GM23338 (cell line): ENCODE measurements at regions not wholly inside any gene's neighbourhood (a gene's known extent, or its start where the extent isn't known, plus 50 kb on each side); places are given as distances from the start of the nearest gene placed in this dataset.

ENCODE experiments used
- ATAC-seq: fragments of 200-7000 bp; cut with Tn5 transposase; 3 replicates; pipeline ENCODE4 v1.9.1; 2020
- DNase-seq: peaks from one replicate; pipeline ENCODE4 v3.0.0-alpha.2; 2015; ENCODE audit warnings: low spot score
- H2AFZ ChIP-seq: fragments of 200-600 bp; sonication (generic); 2 replicates; pipeline ENCODE4 v1.8.0; 2016; ENCODE audit warnings: antibody characterized with exemption, mild to moderate bottlenecking, moderate library complexity
- H3F3A ChIP-seq: fragments of 200-600 bp; sonication (generic); replicated peaks from 2 replicates; pipeline ENCODE4 v1.8.0; 2017; ENCODE audit warnings: antibody characterized with exemption, mixed run types, low read depth
- H3K27ac ChIP-seq: fragments of 200-600 bp; sonication (generic); 2 replicates; pipeline ENCODE4 v1.6.1; 2016; ENCODE audit warnings: low read depth
- H3K27me3 ChIP-seq: fragments of 200-600 bp; sonication (generic); 2 replicates; pipeline ENCODE4 v1.8.0; 2016; ENCODE audit warnings: mild to moderate bottlenecking, mixed run types, moderate library complexity; ENCODE audit not compliant: insufficient read depth
- H3K36me3 ChIP-seq: fragments of 200-600 bp; sonication (generic); 2 replicates; pipeline ENCODE4 v1.8.0; 2016; ENCODE audit warnings: mild to moderate bottlenecking; ENCODE audit not compliant: insufficient read depth
- H3K4me1 ChIP-seq: fragments of 200-600 bp; sonication (generic); 2 replicates; pipeline ENCODE4 v1.8.0; 2016; ENCODE audit warnings: mild to moderate bottlenecking, moderate library complexity; ENCODE audit not compliant: insufficient read depth
- H3K4me2 ChIP-seq: fragments of 200-600 bp; sonication (generic); 2 replicates; pipeline ENCODE4 v1.7.1; 2017; ENCODE audit warnings: mixed run types
- H3K4me3 ChIP-seq: fragments of 200-600 bp; sonication (generic); 2 replicates; pipeline ENCODE4 v1.6.1; 2016; ENCODE audit warnings: mixed run types
- H3K79me2 ChIP-seq: fragments of 200-600 bp; sonication (generic); replicated peaks from 2 replicates; pipeline ENCODE4 v1.8.0; 2017; ENCODE audit warnings: mild to moderate bottlenecking; ENCODE audit not compliant: insufficient read depth
- H3K9me2 ChIP-seq: fragments of 200-600 bp; sonication (generic); 2 replicates; pipeline ENCODE4 v1.8.0; 2017; ENCODE audit not compliant: insufficient read depth
- H4K20me1 ChIP-seq: fragments of 200-600 bp; sonication (generic); replicated peaks from 2 replicates; pipeline ENCODE4 v1.8.0; 2017; ENCODE audit warnings: mild to moderate bottlenecking; ENCODE audit not compliant: insufficient read depth
- H3K27ac Mint-ChIP-seq: 2 replicates; pipeline ENCODE4 v1.8.0; 2020; ENCODE audit warnings: inconsistent platforms, mild to moderate bottlenecking, moderate library complexity, mixed read lengths
- H3K27me3 Mint-ChIP-seq: 3 replicates; pipeline ENCODE4 v1.8.0; 2022; ENCODE audit warnings: low read depth, mild to moderate bottlenecking, moderate library complexity, mixed read lengths, inconsistent platforms; ENCODE audit not compliant: insufficient read depth, poor library complexity
- H3K36me3 Mint-ChIP-seq: 3 replicates; pipeline ENCODE4 v1.8.0; 2021; ENCODE audit warnings: low read depth, mild to moderate bottlenecking, inconsistent platforms, moderate library complexity, mixed read lengths
- H3K4me1 Mint-ChIP-seq: 3 replicates; pipeline ENCODE4 v1.8.0; 2020; ENCODE audit warnings: mild to moderate bottlenecking, inconsistent platforms, mixed read lengths
- H3K4me3 Mint-ChIP-seq: 3 replicates; pipeline ENCODE4 v1.8.0; 2021; ENCODE audit warnings: moderate library complexity, mild to moderate bottlenecking, inconsistent platforms, mixed read lengths
- H3K9me3 Mint-ChIP-seq: 3 replicates; pipeline ENCODE4 v1.8.0; 2020; ENCODE audit warnings: moderate library complexity, mild to moderate bottlenecking, inconsistent platforms, mixed read lengths
- CREB1 ChIP-seq: fragments of 250-450 bp; sonication (Bioruptor Pico); IDR thresholded peaks from 2 replicates; pipeline ENCODE4 v1.5.0; 2020; ENCODE audit warnings: low read depth, mild to moderate bottlenecking, moderate library complexity
- NANOG ChIP-seq: IDR thresholded peaks from 2 replicates; pipeline ENCODE4 v1.6.1; 2016; ENCODE audit warnings: antibody characterized with exemption, borderline replicate concordance
- STAT1 ChIP-seq: IDR thresholded peaks from one replicate; pipeline ENCODE4 v1.6.1; 2016; ENCODE audit warnings: antibody characterized with exemption; ENCODE audit not compliant: unreplicated experiment
- TF ChIP-seq, protein P1 (sequence below): fragments of 250-450 bp; sonication (Bioruptor Pico); IDR thresholded peaks from 2 replicates; pipeline ENCODE4 v1.5.0; 2020; ENCODE audit warnings: mild to moderate bottlenecking, moderate library complexity
- TF ChIP-seq, protein P2 (sequence below): IDR thresholded peaks from one replicate; pipeline ENCODE4 v1.6.1; 2018; ENCODE audit warnings: antibody characterized with exemption; ENCODE audit not compliant: unreplicated experiment

DNA sequence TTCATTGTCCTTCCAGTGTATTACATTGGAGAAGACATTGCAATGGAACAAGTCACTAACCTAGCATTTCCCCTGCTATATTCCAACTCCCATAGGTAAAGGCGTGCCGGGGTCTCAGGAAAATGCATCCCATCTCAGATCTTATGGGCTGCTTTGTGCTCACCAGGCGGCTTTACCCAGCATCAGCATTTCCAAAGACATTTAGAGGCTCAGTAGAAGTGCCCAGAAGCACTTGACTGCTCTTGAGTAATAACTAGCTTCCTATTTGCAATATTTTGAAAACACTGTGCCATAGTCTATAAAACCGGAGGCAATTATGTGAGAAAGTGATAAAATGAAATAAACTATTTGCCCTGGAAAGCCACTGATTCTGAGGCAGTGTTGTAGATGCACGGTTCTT is 415.0 kb upstream of the NPVF start (continued):
- TF ChIP-seq, protein P1, sequence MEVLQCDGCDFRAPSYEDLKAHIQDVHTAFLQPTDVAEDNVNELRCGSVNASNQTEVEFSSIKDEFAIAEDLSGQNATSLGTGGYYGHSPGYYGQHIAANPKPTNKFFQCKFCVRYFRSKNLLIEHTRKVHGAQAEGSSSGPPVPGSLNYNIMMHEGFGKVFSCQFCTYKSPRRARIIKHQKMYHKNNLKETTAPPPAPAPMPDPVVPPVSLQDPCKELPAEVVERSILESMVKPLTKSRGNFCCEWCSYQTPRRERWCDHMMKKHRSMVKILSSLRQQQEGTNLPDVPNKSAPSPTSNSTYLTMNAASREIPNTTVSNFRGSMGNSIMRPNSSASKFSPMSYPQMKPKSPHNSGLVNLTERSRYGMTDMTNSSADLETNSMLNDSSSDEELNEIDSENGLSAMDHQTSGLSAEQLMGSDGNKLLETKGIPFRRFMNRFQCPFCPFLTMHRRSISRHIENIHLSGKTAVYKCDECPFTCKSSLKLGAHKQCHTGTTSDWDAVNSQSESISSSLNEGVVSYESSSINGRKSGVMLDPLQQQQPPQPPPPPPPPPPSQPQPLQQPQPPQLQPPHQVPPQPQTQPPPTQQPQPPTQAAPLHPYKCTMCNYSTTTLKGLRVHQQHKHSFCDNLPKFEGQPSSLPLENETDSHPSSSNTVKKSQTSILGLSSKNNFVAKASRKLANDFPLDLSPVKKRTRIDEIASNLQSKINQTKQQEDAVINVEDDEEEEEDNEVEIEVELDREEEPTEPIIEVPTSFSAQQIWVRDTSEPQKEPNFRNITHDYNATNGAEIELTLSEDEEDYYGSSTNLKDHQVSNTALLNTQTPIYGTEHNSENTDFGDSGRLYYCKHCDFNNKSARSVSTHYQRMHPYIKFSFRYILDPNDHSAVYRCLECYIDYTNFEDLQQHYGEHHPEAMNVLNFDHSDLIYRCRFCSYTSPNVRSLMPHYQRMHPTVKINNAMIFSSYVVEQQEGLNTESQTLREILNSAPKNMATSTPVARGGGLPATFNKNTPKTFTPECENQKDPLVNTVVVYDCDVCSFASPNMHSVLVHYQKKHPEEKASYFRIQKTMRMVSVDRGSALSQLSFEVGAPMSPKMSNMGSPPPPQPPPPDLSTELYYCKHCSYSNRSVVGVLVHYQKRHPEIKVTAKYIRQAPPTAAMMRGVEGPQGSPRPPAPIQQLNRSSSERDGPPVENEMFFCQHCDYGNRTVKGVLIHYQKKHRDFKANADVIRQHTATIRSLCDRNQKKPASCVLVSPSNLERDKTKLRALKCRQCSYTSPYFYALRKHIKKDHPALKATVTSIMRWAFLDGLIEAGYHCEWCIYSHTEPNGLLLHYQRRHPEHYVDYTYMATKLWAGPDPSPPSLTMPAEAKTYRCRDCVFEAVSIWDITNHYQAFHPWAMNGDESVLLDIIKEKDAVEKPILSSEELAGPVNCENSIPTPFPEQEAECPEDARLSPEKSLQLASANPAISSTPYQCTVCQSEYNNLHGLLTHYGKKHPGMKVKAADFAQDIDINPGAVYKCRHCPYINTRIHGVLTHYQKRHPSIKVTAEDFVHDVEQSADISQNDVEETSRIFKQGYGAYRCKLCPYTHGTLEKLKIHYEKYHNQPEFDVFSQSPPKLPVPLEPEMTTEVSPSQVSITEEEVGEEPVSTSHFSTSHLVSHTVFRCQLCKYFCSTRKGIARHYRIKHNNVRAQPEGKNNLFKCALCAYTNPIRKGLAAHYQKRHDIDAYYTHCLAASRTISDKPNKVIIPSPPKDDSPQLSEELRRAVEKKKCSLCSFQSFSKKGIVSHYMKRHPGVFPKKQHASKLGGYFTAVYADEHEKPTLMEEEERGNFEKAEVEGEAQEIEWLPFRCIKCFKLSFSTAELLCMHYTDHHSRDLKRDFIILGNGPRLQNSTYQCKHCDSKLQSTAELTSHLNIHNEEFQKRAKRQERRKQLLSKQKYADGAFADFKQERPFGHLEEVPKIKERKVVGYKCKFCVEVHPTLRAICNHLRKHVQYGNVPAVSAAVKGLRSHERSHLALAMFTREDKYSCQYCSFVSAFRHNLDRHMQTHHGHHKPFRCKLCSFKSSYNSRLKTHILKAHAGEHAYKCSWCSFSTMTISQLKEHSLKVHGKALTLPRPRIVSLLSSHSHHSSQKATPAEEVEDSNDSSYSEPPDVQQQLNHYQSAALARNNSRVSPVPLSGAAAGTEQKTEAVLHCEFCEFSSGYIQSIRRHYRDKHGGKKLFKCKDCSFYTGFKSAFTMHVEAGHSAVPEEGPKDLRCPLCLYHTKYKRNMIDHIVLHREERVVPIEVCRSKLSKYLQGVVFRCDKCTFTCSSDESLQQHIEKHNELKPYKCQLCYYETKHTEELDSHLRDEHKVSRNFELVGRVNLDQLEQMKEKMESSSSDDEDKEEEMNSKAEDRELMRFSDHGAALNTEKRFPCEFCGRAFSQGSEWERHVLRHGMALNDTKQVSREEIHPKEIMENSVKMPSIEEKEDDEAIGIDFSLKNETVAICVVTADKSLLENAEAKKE (CRISPR knock-in tag) = no peak

DNA sequence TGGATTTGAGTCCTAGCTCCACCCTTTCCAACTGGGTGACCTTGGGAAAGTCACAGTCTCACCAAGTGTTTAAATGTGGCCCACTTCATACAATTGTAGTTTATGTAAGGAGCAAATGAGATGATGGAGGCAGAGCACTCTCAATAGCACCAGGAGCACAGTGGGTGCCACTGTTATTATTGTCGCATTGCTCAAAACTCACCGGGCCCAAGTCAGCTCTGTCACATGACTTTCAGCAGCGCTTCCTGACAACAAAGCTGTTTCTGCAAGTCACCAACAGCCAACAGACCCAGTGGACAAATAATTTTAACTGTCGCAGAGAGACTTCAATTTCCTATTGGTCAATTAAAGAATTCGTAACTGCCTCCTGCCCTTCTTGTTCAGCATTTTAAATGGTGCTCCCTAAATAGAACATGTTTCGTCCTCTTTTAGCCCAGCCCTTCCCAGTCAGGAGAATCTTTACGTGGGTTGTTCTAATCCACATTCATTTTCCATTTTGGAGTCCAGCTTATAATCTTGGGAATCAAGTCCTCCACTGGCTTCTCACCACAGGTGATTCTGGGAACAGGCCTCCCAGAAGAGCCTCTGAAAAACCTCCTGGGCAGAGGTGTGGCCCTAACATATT is 415.6 kb upstream of the NPVF start:
- no peak overlapping the region for H3K4me3 ChIP-seq
- no peaks in the 10 kb centered on the region for H3K36me3 ChIP-seq
- no peaks in the 10 kb centered on the region; the same call in 2 of the 3 replicates for H3K4me1 Mint-ChIP-seq
- ATAC-seq (no peak), DNase-seq (no peak)
- no peaks in the 10 kb centered on the region for H3K9me3 Mint-ChIP-seq
- no peaks in the 10 kb centered on the region for H3K79me2 ChIP-seq
- H3K27me3 Mint-ChIP-seq = no peaks in the 10 kb centered on the region
- H3K27ac ChIP-seq = no peak overlapping the region
- H3K4me1 ChIP-seq = no peaks in the 10 kb centered on the region
- H3K27me3 ChIP-seq = no peaks in the 10 kb centered on the region
- H3K27ac Mint-ChIP-seq = no peak overlapping the region; the same call in 1 of the 2 replicates
- no peaks in the 10 kb centered on the region for H3F3A ChIP-seq
- H2AFZ ChIP-seq = peak overlapping the region; percentile 52; the same call in 1 of the 2 replicates
- no peak overlapping the region for H3K4me3 Mint-ChIP-seq
- H3K9me2 ChIP-seq = 0 out of 2 replicates have a peak, but pooled peaks cover 4% of the 10 kb centered on the region
- H3K4me2 ChIP-seq = no peak overlapping the region
- no peaks in the 10 kb centered on the region for H4K20me1 ChIP-seq
- no peaks in the 10 kb centered on the region for H3K36me3 Mint-ChIP-seq
- no peak for TF ChIP-seq STAT1
- TF ChIP-seq, protein P2, sequence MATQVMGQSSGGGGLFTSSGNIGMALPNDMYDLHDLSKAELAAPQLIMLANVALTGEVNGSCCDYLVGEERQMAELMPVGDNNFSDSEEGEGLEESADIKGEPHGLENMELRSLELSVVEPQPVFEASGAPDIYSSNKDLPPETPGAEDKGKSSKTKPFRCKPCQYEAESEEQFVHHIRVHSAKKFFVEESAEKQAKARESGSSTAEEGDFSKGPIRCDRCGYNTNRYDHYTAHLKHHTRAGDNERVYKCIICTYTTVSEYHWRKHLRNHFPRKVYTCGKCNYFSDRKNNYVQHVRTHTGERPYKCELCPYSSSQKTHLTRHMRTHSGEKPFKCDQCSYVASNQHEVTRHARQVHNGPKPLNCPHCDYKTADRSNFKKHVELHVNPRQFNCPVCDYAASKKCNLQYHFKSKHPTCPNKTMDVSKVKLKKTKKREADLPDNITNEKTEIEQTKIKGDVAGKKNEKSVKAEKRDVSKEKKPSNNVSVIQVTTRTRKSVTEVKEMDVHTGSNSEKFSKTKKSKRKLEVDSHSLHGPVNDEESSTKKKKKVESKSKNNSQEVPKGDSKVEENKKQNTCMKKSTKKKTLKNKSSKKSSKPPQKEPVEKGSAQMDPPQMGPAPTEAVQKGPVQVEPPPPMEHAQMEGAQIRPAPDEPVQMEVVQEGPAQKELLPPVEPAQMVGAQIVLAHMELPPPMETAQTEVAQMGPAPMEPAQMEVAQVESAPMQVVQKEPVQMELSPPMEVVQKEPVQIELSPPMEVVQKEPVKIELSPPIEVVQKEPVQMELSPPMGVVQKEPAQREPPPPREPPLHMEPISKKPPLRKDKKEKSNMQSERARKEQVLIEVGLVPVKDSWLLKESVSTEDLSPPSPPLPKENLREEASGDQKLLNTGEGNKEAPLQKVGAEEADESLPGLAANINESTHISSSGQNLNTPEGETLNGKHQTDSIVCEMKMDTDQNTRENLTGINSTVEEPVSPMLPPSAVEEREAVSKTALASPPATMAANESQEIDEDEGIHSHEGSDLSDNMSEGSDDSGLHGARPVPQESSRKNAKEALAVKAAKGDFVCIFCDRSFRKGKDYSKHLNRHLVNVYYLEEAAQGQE = no peak
- TF ChIP-seq, protein P1 (CRISPR knock-in tag) = no peak
- no peak for TF ChIP-seq CREB1 (CRISPR knock-in tag)
- TF ChIP-seq NANOG = no peak
